ES-I3 (cell line): ENCODE measurements at regions not wholly inside any gene's neighbourhood (a gene's known extent, or its start where the extent isn't known, plus 50 kb on each side); places are given as distances from the start of the nearest gene placed in this dataset.

Experiments used
- H3K36me3 ChIP-seq: 2 replicates; pipeline ENCODE4 v1.6.1; 2013; ENCODE audit warnings: mild to moderate bottlenecking, low read length, control low read depth, moderate library complexity; ENCODE audit not compliant: insufficient read depth
- H3K4me1 ChIP-seq: 2 replicates; pipeline ENCODE4 v1.6.1; 2013; ENCODE audit warnings: mild to moderate bottlenecking, control low read depth, low read length; ENCODE audit not compliant: insufficient read depth
- H3K9ac ChIP-seq: 2 replicates; pipeline ENCODE4 v1.6.1; 2013; ENCODE audit warnings: low read depth, mild to moderate bottlenecking, low read length, moderate library complexity
- H3K9me3 ChIP-seq: 2 replicates; pipeline ENCODE4 v1.6.1; 2013; ENCODE audit warnings: mild to moderate bottlenecking, low read length, moderate library complexity; ENCODE audit not compliant: control insufficient read depth, insufficient read depth

GRCh38 chr13:59444210-59444857 lies 719.4 kb downstream of the DIAPH3 start:
- Histone ChIP-seq H3K9me3 (no peaks in the 10 kb centered on the region), H3K9ac (no peak overlapping the region), H3K4me1 (peaks cover 29% of the 10 kb centered on the region), H3K36me3 (no peaks in the 10 kb centered on the region)

GRCh38 chr13:59445812-59446211 lies 717.9 kb downstream of the DIAPH3 start:
- Histone ChIP-seq H3K4me1 (peaks cover 35% of the 10 kb centered on the region), H3K36me3 (no peaks in the 10 kb centered on the region), H3K9ac (no peak overlapping the region), H3K9me3 (no peaks in the 10 kb centered on the region)

GRCh38 chr13:59446391-59446790 lies 717.3 kb downstream of the DIAPH3 start:
- Histone ChIP-seq H3K4me1 (peaks cover 35% of the 10 kb centered on the region), H3K36me3 (no peaks in the 10 kb centered on the region), H3K9me3 (no peaks in the 10 kb centered on the region), H3K9ac (no peak overlapping the region)

GRCh38 chr13:59447031-59447430 lies 716.7 kb downstream of the DIAPH3 start:
- no peaks in the 10 kb centered on the region for H3K9me3 ChIP-seq
- H3K36me3 ChIP-seq, result no peaks in the 10 kb centered on the region
- H3K4me1 ChIP-seq, result peaks cover 37% of the 10 kb centered on the region
- H3K9ac ChIP-seq, result no peak overlapping the region

GRCh38 chr13:59447846-59448620 lies 715.7 kb downstream of the DIAPH3 start:
- Histone ChIP-seq H3K9ac (no peak overlapping the region), H3K9me3 (no peaks in the 10 kb centered on the region), H3K36me3 (no peaks in the 10 kb centered on the region), H3K4me1 (peaks cover 43% of the 10 kb centered on the region)

GRCh38 chr13:59449750-59450149 lies 714.0 kb downstream of the DIAPH3 start:
- H3K36me3 ChIP-seq, result no peaks in the 10 kb centered on the region
- no peaks in the 10 kb centered on the region for H3K9me3 ChIP-seq
- H3K4me1 ChIP-seq, result peaks cover 43% of the 10 kb centered on the region
- no peak overlapping the region for H3K9ac ChIP-seq

- H3K9me3 ChIP-seq, result no peaks in the 10 kb centered on the region
- H3K36me3 ChIP-seq, result no peaks in the 10 kb centered on the region
- no peak overlapping the region for H3K9ac ChIP-seq
- peaks cover 43% of the 10 kb centered on the region for H3K4me1 ChIP-seq
Measured at GRCh38 chr13:59450229-59450628, 713.5 kb downstream of the DIAPH3 start.

GRCh38 chr13:59451236-59451635 lies 712.5 kb downstream of the DIAPH3 start:
- H3K36me3 ChIP-seq, result no peaks in the 10 kb centered on the region
- H3K4me1 ChIP-seq, result peaks cover 35% of the 10 kb centered on the region
- no peak overlapping the region for H3K9ac ChIP-seq
- no peaks in the 10 kb centered on the region for H3K9me3 ChIP-seq

GRCh38 chr13:59452189-59452890 lies 711.4 kb downstream of the DIAPH3 start:
- Histone ChIP-seq H3K9ac (no peak overlapping the region), H3K36me3 (no peaks in the 10 kb centered on the region), H3K9me3 (no peaks in the 10 kb centered on the region), H3K4me1 (peaks cover 27% of the 10 kb centered on the region)

- no peak overlapping the region for H3K9ac ChIP-seq
- H3K4me1 ChIP-seq, result peaks cover 17% of the 10 kb centered on the region
- no peaks in the 10 kb centered on the region for H3K9me3 ChIP-seq
- no peaks in the 10 kb centered on the region for H3K36me3 ChIP-seq
Measured at GRCh38 chr13:59458908-59459579, 704.7 kb downstream of the DIAPH3 start.

GRCh38 chr13:59459972-59460371 lies 703.8 kb downstream of the DIAPH3 start:
- Histone ChIP-seq H3K4me1 (peaks cover 17% of the 10 kb centered on the region), H3K36me3 (no peaks in the 10 kb centered on the region)

GRCh38 chr13:59461411-59461810 lies 702.3 kb downstream of the DIAPH3 start:
- Histone ChIP-seq H3K9me3 (no peaks in the 10 kb centered on the region), H3K4me1 (peaks cover 17% of the 10 kb centered on the region), H3K9ac (no peak overlapping the region), H3K36me3 (no peaks in the 10 kb centered on the region)

More at GRCh38 chr13:59459972-59460371, 703.8 kb downstream of the DIAPH3 start:
- H3K9me3 ChIP-seq, result no peaks in the 10 kb centered on the region
- H3K9ac ChIP-seq, result no peak overlapping the region

GRCh38 chr13:59463023-59463422 lies 700.7 kb downstream of the DIAPH3 start:
- H3K36me3 ChIP-seq, result no peaks in the 10 kb centered on the region
- H3K4me1 ChIP-seq, result peaks cover 22% of the 10 kb centered on the region
- H3K9me3 ChIP-seq, result no peaks in the 10 kb centered on the region
- H3K9ac ChIP-seq, result no peak overlapping the region

GRCh38 chr13:59464926-59465325 lies 698.8 kb downstream of the DIAPH3 start:
- H3K4me1 ChIP-seq, result peaks cover 6% of the 10 kb centered on the region
- no peaks in the 10 kb centered on the region for H3K9me3 ChIP-seq
- H3K9ac ChIP-seq, result no peak overlapping the region

More at GRCh38 chr13:59464926-59465325, 698.8 kb downstream of the DIAPH3 start:
- H3K36me3 ChIP-seq, result no peaks in the 10 kb centered on the region
